Fibroblast of mammary gland (primary cell): ENCODE measurements at regions not wholly inside any gene's neighbourhood (a gene's known extent, or its start where the extent isn't known, plus 50 kb on each side); places are given as distances from the start of the nearest gene placed in this dataset.

Experiments used
- DNase-seq: peaks from one replicate; pipeline ENCODE4 v3.0.0-alpha.2; 2010; ENCODE audit warnings: low read depth
- H3K4me3 ChIP-seq: 2 replicates; pipeline ENCODE4 v1.5.1; 2011; ENCODE audit warnings: low read depth, mild to moderate bottlenecking, low read length, moderate library complexity; ENCODE audit not compliant: control insufficient read depth
- TF ChIP-seq, protein P1 (sequence below): conservative IDR thresholded peaks from 2 replicates; pipeline ENCODE4 v1.5.1; 2011; ENCODE audit warnings: low read depth, low read length, inconsistent platforms; ENCODE audit not compliant: control insufficient read depth, insufficient read depth

DNA sequence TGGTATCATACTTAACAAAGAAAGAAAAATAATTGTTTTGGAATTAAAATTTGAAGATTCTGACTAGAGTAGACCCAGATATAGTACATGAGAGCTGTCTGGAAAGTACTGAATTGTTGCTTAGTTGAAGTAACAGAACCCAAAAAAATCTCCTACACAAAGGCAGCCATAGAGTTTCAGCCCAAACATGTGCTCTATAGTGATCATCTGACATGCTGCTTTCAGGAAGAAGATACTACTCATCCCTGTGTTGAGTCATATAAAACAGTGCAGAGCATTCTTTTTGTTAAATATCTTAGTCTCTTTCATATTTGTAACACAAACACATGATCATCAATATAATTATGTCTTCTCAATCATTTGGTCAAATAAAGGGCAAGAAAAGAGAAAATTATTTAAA is 84.8 kb upstream of the PTPRM start:
- no peak overlapping the region for H3K4me3 ChIP-seq
- TF ChIP-seq, protein P1, sequence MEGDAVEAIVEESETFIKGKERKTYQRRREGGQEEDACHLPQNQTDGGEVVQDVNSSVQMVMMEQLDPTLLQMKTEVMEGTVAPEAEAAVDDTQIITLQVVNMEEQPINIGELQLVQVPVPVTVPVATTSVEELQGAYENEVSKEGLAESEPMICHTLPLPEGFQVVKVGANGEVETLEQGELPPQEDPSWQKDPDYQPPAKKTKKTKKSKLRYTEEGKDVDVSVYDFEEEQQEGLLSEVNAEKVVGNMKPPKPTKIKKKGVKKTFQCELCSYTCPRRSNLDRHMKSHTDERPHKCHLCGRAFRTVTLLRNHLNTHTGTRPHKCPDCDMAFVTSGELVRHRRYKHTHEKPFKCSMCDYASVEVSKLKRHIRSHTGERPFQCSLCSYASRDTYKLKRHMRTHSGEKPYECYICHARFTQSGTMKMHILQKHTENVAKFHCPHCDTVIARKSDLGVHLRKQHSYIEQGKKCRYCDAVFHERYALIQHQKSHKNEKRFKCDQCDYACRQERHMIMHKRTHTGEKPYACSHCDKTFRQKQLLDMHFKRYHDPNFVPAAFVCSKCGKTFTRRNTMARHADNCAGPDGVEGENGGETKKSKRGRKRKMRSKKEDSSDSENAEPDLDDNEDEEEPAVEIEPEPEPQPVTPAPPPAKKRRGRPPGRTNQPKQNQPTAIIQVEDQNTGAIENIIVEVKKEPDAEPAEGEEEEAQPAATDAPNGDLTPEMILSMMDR: no peak
- DNase-seq: peak; percentile 52

DNA sequence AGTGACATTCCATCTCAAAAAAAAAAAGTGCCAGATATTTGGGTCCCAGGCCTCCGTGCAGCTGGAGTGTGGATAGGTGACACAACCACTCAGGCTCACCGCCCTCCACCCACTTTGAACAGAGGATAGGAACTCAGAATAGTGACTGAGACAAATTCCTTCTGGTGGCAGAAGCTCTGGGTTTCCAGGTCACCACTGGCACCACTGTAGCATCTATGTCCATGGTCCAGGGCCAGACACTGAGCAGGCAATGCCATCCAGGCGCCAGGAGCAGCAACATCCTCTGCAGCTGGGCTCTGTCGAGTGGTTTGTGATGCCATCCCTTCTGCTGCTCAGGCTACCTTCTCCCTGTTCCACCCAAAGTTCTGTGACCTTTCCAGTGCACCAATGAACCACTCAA is 81.5 kb upstream of the PTPRM start:
- no peak for DNase-seq
- no peak overlapping the region for H3K4me3 ChIP-seq
- TF ChIP-seq, protein P1: no peak

DNA sequence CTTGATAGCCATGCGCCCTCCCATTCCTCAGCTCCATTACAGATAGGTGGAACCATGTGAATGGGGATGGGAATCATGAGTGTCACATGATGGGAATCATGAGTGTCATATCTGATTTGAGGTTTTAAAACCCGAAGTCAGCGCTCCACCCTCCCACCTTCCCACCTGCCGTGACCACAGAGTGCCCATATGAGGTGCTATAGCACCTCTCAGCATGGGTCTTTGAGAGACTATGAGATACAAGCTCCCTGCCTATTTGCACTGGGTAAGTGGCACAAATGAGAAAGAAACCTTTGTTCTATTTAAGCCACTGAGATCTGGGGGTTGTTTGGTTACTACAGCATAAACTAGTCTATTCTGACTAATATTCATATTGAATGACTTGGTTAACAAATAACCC is 78.5 kb upstream of the PTPRM start:
- TF ChIP-seq, protein P1: no peak
- DNase-seq: no peak
- H3K4me3 ChIP-seq: no peak overlapping the region

DNA sequence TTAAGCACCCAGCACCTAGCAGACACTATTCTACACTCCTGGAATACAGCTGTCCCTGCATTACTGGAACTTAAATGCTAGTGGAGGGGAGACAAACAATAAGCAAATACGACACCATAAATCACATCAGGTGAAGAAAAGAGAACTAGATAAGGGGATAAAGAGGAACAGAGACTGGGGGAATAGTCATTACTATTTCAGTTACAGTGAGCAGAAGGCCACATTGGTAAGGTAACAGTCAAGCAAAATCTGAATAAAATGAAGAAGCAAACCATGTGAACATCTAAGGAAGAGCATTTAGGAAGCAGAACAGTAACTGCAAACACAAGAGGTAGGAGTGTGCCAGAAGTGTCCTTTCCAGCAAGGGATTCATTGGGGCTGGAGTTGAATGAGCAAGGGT is 77.0 kb upstream of the PTPRM start:
- TF ChIP-seq, protein P1: no peak
- H3K4me3 ChIP-seq: no peak overlapping the region
- no peak for DNase-seq

DNA sequence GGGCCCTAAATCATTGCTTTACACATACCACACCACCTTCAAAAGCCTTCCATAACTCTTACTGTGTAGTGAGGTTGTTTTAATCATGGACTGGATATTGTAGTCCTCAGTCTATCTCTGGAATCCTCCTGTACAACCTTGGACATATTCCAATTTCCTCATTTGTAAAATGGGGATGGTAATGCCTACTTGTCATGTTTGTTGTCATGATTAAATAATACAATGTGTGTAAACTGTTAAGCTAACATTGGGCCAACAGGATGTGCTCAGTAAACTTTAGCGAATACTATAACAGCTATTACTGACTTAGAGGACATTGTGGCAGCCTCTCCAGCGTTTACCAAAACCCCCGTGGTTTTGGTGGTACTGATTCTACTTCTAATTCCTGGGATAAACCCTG is 74.7 kb upstream of the PTPRM start:
- TF ChIP-seq, protein P1: no peak
- DNase-seq: no peak

DNA sequence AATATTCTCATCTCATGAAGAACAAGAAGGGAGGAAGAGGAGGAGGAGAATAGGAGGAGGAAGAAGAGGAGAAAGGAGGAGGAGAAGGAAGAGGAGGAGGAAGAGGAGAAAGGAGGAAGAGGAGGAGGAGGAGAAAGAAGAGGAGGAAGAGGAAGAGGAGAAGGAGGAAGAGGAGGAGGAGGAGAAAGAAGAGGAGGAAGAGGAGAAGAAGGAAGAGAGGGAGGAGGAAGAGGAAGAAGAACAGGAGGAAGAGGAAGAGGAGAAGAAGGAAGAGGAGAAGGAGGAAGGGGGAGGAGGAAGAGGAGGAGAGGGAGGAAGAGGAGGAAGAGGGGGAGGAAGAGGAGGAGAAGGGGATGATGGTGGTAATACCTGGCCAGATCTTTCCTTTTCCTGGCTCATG is 70.0 kb upstream of the PTPRM start:
- no peak for DNase-seq
- TF ChIP-seq, protein P1: no peak
- no peak overlapping the region for H3K4me3 ChIP-seq

More for the DNA sequence above, 74.7 kb upstream of the PTPRM start:
- no peak overlapping the region for H3K4me3 ChIP-seq

DNA sequence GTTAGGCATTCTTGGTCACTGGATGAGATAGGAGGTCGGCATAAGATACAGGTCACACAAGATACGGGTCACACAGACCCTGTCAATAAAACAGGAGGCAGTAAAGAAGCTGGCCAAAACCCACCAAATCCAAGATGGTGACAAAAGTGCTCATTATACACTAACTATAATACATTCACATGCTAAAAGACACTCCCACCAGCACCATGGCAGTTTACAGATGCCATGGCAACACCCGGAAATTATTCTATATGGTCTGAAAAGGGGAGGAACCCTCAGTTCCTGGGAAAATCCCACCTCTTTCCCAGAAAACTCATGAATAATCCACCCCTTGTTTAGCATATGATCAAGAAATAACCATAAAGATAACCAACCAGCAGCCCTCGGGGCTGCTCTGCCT is 56.0 kb upstream of the PTPRM start:
- DNase-seq: no peak
- TF ChIP-seq, protein P1: no peak
- H3K4me3 ChIP-seq: no peak overlapping the region
